ENCODE measurements at regions not wholly inside any gene's neighbourhood (a gene's known extent, or its start where the extent isn't known, plus 50 kb on each side); places are given as distances from the start of the nearest gene placed in this dataset.

DNA sequence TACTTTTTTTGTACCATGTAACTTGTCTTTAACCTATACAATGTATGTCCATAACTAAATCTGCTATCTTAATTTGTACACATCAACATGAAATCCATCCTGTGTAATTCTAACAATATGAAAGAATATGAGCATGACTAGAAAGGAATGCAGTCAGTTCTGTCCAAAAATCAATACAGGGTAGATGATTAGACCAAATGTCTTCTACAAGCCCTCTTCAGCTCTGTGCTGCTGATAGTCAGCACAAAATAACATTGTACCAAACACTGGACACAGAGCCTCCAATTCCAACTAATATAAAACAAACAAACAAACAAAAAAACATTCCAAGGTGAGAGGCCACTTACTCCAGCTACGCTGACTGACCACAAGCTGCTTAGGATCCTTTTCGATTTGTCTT, 301.4 kb upstream of the IRAK1BP1 start:
- TF ChIP-seq, protein P1, sequence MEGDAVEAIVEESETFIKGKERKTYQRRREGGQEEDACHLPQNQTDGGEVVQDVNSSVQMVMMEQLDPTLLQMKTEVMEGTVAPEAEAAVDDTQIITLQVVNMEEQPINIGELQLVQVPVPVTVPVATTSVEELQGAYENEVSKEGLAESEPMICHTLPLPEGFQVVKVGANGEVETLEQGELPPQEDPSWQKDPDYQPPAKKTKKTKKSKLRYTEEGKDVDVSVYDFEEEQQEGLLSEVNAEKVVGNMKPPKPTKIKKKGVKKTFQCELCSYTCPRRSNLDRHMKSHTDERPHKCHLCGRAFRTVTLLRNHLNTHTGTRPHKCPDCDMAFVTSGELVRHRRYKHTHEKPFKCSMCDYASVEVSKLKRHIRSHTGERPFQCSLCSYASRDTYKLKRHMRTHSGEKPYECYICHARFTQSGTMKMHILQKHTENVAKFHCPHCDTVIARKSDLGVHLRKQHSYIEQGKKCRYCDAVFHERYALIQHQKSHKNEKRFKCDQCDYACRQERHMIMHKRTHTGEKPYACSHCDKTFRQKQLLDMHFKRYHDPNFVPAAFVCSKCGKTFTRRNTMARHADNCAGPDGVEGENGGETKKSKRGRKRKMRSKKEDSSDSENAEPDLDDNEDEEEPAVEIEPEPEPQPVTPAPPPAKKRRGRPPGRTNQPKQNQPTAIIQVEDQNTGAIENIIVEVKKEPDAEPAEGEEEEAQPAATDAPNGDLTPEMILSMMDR (conservative IDR thresholded peaks at IDR 0.05): no peak
- TF ChIP-seq EZH2 (IDR thresholded peaks at IDR 0.05; ENCODE audit: low read depth): no peak

Measured in PC-9 (cell line).